ENCODE measurements at regions not wholly inside any gene's neighbourhood (a gene's known extent, or its start where the extent isn't known, plus 50 kb on each side); places are given as distances from the start of the nearest gene placed in this dataset.

DNA sequence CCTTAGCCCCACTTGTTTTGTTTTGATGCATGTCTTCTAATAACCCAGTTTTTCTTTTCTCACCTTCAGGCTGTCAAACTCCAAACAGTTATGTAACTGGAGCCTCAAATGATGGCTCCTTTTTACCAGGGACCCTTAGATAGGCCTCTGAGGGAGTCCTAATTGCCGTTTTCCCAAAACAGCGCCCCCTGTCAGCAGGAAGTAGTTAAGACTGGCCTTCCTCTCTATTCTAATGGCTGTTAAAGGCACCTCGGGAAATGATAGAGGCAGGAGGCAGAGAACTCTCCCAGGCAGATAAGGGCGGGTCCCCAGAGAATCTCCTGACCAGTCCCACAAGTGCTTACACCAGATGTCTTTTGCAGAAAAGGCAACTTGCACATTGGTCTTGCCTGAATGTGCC, 123.2 kb downstream of the KCNS3 start:
- no peak overlapping the region for H3K4me3 ChIP-seq (ENCODE audit: low read depth, low read length)
- TF ChIP-seq, protein P1, sequence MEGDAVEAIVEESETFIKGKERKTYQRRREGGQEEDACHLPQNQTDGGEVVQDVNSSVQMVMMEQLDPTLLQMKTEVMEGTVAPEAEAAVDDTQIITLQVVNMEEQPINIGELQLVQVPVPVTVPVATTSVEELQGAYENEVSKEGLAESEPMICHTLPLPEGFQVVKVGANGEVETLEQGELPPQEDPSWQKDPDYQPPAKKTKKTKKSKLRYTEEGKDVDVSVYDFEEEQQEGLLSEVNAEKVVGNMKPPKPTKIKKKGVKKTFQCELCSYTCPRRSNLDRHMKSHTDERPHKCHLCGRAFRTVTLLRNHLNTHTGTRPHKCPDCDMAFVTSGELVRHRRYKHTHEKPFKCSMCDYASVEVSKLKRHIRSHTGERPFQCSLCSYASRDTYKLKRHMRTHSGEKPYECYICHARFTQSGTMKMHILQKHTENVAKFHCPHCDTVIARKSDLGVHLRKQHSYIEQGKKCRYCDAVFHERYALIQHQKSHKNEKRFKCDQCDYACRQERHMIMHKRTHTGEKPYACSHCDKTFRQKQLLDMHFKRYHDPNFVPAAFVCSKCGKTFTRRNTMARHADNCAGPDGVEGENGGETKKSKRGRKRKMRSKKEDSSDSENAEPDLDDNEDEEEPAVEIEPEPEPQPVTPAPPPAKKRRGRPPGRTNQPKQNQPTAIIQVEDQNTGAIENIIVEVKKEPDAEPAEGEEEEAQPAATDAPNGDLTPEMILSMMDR (IDR thresholded peaks at IDR 0.05; ENCODE audit: low read depth, low read length, missing control alignments) = no peak
- in situ Hi-C loops (cut with HindIII; ENCODE audit: low sequenced_read_pairs) = no loop called here
- no peak for DNase-seq (ENCODE audit: low read depth)

DNA sequence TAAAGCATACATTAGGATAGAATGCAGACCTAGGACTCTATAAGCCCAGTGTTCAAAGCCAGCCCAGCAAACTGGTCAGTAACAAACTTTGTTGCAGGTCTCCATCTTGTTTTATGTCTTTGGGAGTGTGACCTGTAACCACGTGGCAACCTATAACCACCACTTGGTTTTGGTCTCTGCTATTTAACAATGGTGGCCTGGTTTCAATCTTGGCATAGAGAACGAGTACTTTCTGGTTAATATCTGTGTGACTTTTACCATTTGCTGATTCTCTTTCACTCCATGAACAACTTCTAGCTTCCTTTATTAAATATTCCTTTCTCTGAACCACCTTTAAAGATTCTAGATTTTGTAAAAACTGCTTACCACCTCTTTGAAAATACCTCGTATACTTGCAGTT, 118.5 kb downstream of the KCNS3 start:
- no peak for DNase-seq (ENCODE audit: low read depth)
- in situ Hi-C loops (cut with HindIII; ENCODE audit: low sequenced_read_pairs) = no loop called here
- TF ChIP-seq, protein P1 (IDR thresholded peaks at IDR 0.05; ENCODE audit: low read depth, low read length, missing control alignments) = no peak
- H3K4me3 ChIP-seq (ENCODE audit: low read depth, low read length) = no peak overlapping the region

GRCh38 chr2:17995593-17995992, 117.1 kb downstream of the KCNS3 start:
- TF ChIP-seq, protein P1 (IDR thresholded peaks at IDR 0.05; ENCODE audit: low read depth, low read length, missing control alignments) = no peak
- in situ Hi-C loops (cut with HindIII; ENCODE audit: low sequenced_read_pairs) = no loop called here
- no peak for DNase-seq (ENCODE audit: low read depth)
- no peak overlapping the region for H3K4me3 ChIP-seq (ENCODE audit: low read depth, low read length)
